Trophoblast cell (in vitro differentiated cells and primary cell): ENCODE measurements at regions not wholly inside any gene's neighbourhood (a gene's known extent, or its start where the extent isn't known, plus 50 kb on each side); places are given as distances from the start of the nearest gene placed in this dataset.

Source experiments
- DNase-seq, 2 donors: peaks; one replicate each; pipeline ENCODE4 v3.0.0-alpha.2; 2016
- H2AFZ ChIP-seq: 2 replicates; pipeline ENCODE4 v1.6.1; 2013; ENCODE audit warnings: low read length, moderate library complexity, mild to moderate bottlenecking; ENCODE audit not compliant: insufficient read depth, poor library complexity
- H2AK5ac ChIP-seq: 2 replicates; pipeline ENCODE4 v1.6.1; 2013; ENCODE audit warnings: mild to moderate bottlenecking, low read length
- H2BK120ac ChIP-seq: 2 replicates; pipeline ENCODE4 v1.6.1; 2013; ENCODE audit warnings: low read length, mild to moderate bottlenecking, moderate library complexity; ENCODE audit not compliant: insufficient read depth, poor library complexity
- H2BK12ac ChIP-seq: 2 replicates; pipeline ENCODE4 v1.6.1; 2013; ENCODE audit warnings: mild to moderate bottlenecking, low read length, moderate library complexity
- H2BK5ac ChIP-seq: 2 replicates; pipeline ENCODE4 v1.6.1; 2013; ENCODE audit warnings: low read length, low read depth, moderate library complexity, mild to moderate bottlenecking; ENCODE audit not compliant: poor library complexity
- H3K14ac ChIP-seq: 2 replicates; pipeline ENCODE4 v1.6.1; 2013; ENCODE audit warnings: mild to moderate bottlenecking, low read length
- H3K18ac ChIP-seq: 2 replicates; pipeline ENCODE4 v1.6.1; 2013; ENCODE audit warnings: mild to moderate bottlenecking, low read length
- H3K23ac ChIP-seq: 2 replicates; pipeline ENCODE4 v1.6.1; 2013; ENCODE audit warnings: low read length
- H3K27ac ChIP-seq: 2 replicates; pipeline ENCODE4 v1.5.1; 2013; ENCODE audit warnings: low read depth, mild to moderate bottlenecking, inconsistent platforms, low read length, moderate library complexity
- H3K27me3 ChIP-seq: 2 replicates; pipeline ENCODE4 v1.6.1; 2013; ENCODE audit warnings: inconsistent platforms, mild to moderate bottlenecking, low read length, moderate library complexity; ENCODE audit not compliant: insufficient read depth
- H3K36me3 ChIP-seq, 2 experiments: 1 replicate in 1 of 2; 2 replicates in 1 of 2; pipeline ENCODE4 v1.6.1; 2013; ENCODE audit warnings: low read length in 2 of 2, mild to moderate bottlenecking in 2 of 2, moderate library complexity in 1 of 2; ENCODE audit not compliant: insufficient read depth in 2 of 2, control insufficient read depth in 1 of 2
- H3K4ac ChIP-seq: 2 replicates; pipeline ENCODE4 v1.6.1; 2013; ENCODE audit warnings: low read depth, mild to moderate bottlenecking, low read length, moderate library complexity
- H3K4me1 ChIP-seq, 2 experiments: 1 replicate in 1 of 2; 2 replicates in 1 of 2; pipeline ENCODE4 v1.6.1; 2013; ENCODE audit warnings: low read length in 2 of 2, mild to moderate bottlenecking in 2 of 2, moderate library complexity in 1 of 2; ENCODE audit not compliant: insufficient read depth in 2 of 2, control insufficient read depth in 1 of 2
- H3K4me2 ChIP-seq: 2 replicates; pipeline ENCODE4 v1.6.1; 2013; ENCODE audit warnings: inconsistent platforms, mild to moderate bottlenecking, low read length, moderate library complexity
- H3K4me3 ChIP-seq: 2 replicates; pipeline ENCODE4 v1.5.1; 2013; ENCODE audit warnings: mild to moderate bottlenecking, low read depth, low read length, inconsistent platforms
- H3K79me1 ChIP-seq: one replicate; pipeline ENCODE4 v1.6.1; 2013; ENCODE audit warnings: low read length
- H3K79me2 ChIP-seq: 2 replicates; pipeline ENCODE4 v1.6.1; 2013; ENCODE audit warnings: low read length, mild to moderate bottlenecking; ENCODE audit not compliant: control insufficient read depth, insufficient read depth, poor library complexity
- H3K9ac ChIP-seq: 2 replicates; pipeline ENCODE4 v1.6.1; 2013; ENCODE audit warnings: mild to moderate bottlenecking, low read length
- H3K9me3 ChIP-seq: 2 replicates; pipeline ENCODE4 v1.6.1; 2013; ENCODE audit warnings: low read depth, mild to moderate bottlenecking, control low read depth, inconsistent platforms, low read length; ENCODE audit not compliant: insufficient read depth
- H4K12ac ChIP-seq: 2 replicates; pipeline ENCODE4 v1.6.1; 2013; ENCODE audit warnings: low read depth, mild to moderate bottlenecking, low read length, moderate library complexity
- H4K8ac ChIP-seq: 2 replicates; pipeline ENCODE4 v1.6.1; 2013; ENCODE audit warnings: low read depth, mild to moderate bottlenecking, low read length, moderate library complexity
- H4K91ac ChIP-seq: one replicate; pipeline ENCODE4 v1.6.1; 2013; ENCODE audit warnings: low read depth, mild to moderate bottlenecking, low read length, moderate library complexity
- WGBS: extraction: QIAGEN DNeasy Blood & Tissue Kit; methylation state at CpG from one replicate; pipeline ENCODE4 v1.1.7; 2013; ENCODE audit warnings: missing lambda C conversion rate; ENCODE audit not compliant: insufficient read length, insufficient coverage; ENCODE audit errors: extremely low coverage; 5-methylcytosine and 5-hydroxymethylcytosine counted together

DNA sequence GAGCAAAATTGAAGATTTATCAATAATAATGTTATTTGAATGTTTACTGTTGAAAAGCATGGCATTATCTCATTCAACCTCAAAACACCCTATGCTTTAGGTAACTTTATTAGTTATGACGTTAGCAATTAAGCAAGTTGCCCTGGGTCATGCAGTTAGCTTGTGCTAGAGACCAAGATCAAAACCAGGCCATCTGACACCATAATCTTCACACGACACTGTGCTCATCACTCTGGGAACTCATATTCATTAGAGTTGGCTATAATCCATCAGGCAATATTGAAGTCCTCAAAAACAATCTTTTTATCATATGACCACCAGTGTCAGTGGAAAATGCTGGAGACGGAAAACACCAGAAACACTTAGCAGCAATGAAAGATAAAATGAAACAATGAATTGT is 253.5 kb downstream of the PCDH20 start:
- H3K14ac ChIP-seq: no peak overlapping the region
- H3K27ac ChIP-seq: no peak overlapping the region
- WGBS: no CpG with 5 or more reads among the region's 3 CpGs
- H2BK5ac ChIP-seq: no peak overlapping the region
- H3K4me3 ChIP-seq: no peak overlapping the region
- H3K18ac ChIP-seq: no peak overlapping the region
- H3K4me1 ChIP-seq: no peaks in the 10 kb centered on the region
- no peak overlapping the region for H4K8ac ChIP-seq
- H2AFZ ChIP-seq: no peak overlapping the region
- no peak overlapping the region for H4K12ac ChIP-seq
- H3K4me2 ChIP-seq: no peak overlapping the region
- H3K79me2 ChIP-seq: no peaks in the 10 kb centered on the region
- no peaks in the 10 kb centered on the region for H3K9me3 ChIP-seq
- no peaks in the 10 kb centered on the region for H3K36me3 ChIP-seq
- no peak overlapping the region for H2BK12ac ChIP-seq
- no peak overlapping the region for H2AK5ac ChIP-seq
- no peak overlapping the region for H4K91ac ChIP-seq
- no peak overlapping the region for H3K9ac ChIP-seq
- H3K27me3 ChIP-seq: no peaks in the 10 kb centered on the region
- no peak overlapping the region for H2BK120ac ChIP-seq
- DNase-seq: no peak
- no peak overlapping the region for H3K23ac ChIP-seq
- no peak overlapping the region for H3K4ac ChIP-seq
- H3K79me1 ChIP-seq: no peaks in the 10 kb centered on the region

DNA sequence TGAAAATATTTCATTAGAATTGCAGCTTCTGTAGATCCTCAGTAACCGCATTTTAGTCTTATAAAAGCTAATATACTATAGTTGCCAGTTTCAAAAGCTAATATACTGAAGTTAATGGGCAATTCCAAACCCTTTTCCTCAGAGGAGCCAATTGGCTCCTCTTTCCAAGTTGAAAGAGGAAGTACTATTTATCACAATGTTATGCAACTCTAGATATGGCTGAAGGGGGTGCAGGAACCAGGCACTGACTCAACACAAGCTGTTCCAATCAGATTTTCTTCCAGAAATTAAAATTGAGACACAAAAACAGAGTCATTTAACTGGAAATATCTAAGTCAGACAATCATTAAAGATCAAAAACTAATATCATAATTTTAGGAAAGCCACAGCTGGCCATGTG is 258.9 kb downstream of the PCDH20 start:
- Histone ChIP-seq H3K9me3 (no peaks in the 10 kb centered on the region), H3K4me2 (no peak overlapping the region), H2BK5ac (no peak overlapping the region), H3K18ac (no peak overlapping the region), H2AFZ (no peak overlapping the region), H4K8ac (no peak overlapping the region), H2BK12ac (no peak overlapping the region), H3K23ac (no peak overlapping the region), H3K79me2 (no peaks in the 10 kb centered on the region), H3K27ac (no peak overlapping the region), H3K4ac (no peak overlapping the region), H4K12ac (no peak overlapping the region), H2BK120ac (no peak overlapping the region), H3K79me1 (no peaks in the 10 kb centered on the region), H3K36me3 (no peaks in the 10 kb centered on the region), H3K9ac (no peak overlapping the region), H2AK5ac (no peak overlapping the region), H4K91ac (no peak overlapping the region), H3K27me3 (no peaks in the 10 kb centered on the region), H3K4me1 (no peaks in the 10 kb centered on the region), H3K4me3 (no peak overlapping the region), H3K14ac (no peak overlapping the region)
- no peak for DNase-seq
- WGBS: no CpG with 5 or more reads among the region's 1 CpG

DNA sequence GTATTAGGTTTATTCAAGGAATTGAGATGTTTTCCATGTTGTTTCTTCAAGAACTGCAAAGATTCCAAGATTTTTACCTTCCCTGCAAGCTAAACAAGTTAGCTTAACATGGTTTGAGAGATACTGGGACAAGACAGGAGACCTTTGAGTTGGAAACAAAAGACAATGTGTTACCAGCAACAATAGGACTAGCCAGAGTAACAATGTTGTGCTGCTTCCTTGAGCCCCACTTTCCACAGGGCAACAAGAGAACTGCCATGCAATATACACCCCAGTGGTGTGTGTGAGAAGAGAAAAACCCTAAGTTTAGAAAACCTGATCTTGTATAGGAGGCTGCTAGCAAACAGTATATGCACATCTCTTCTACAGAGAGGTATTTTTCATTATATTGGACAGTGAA is 264.6 kb downstream of the PCDH20 start:
- Histone ChIP-seq H3K14ac (no peak overlapping the region), H3K4ac (no peak overlapping the region), H2AFZ (no peak overlapping the region), H3K79me2 (no peaks in the 10 kb centered on the region), H4K8ac (no peak overlapping the region), H3K36me3 (no peaks in the 10 kb centered on the region), H2BK5ac (no peak overlapping the region), H4K91ac (no peak overlapping the region), H3K27me3 (no peaks in the 10 kb centered on the region), H3K4me3 (no peak overlapping the region), H3K9me3 (no peaks in the 10 kb centered on the region), H3K4me2 (no peak overlapping the region), H4K12ac (no peak overlapping the region), H2AK5ac (no peak overlapping the region), H3K18ac (no peak overlapping the region), H3K27ac (no peak overlapping the region), H2BK12ac (no peak overlapping the region), H3K9ac (no peak overlapping the region), H3K23ac (no peak overlapping the region), H2BK120ac (no peak overlapping the region), H3K4me1 (no peaks in the 10 kb centered on the region), H3K79me1 (no peaks in the 10 kb centered on the region)
- no peak for DNase-seq

DNA sequence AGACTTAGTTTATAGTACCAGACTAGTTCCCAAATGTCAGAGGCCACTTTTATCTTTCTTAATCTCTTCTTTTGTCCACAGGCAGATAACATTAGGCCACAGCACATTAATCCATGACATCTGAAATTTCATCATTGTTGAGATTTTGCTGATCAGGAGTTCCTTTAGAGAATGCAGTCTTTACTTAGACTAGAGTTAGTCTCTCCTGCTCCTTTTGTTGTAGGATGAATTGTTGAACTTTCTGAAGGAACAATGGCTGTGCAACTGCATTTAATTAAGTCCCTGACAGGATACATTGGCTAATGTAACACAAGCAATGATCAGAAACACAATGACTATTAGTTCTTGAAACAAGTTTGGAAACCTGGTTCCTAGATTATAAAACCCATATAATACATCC is 266.3 kb downstream of the PCDH20 start:
- Histone ChIP-seq H2BK120ac (no peak overlapping the region), H3K79me2 (no peaks in the 10 kb centered on the region), H2BK12ac (no peak overlapping the region), H3K23ac (no peak overlapping the region), H3K18ac (no peak overlapping the region), H4K12ac (no peak overlapping the region), H3K9ac (no peak overlapping the region), H3K36me3 (no peaks in the 10 kb centered on the region), H3K27ac (no peak overlapping the region), H3K4me3 (no peak overlapping the region), H4K91ac (no peak overlapping the region), H4K8ac (no peak overlapping the region), H2AK5ac (no peak overlapping the region), H3K9me3 (peaks cover 2% of the 10 kb centered on the region), H2BK5ac (no peak overlapping the region), H3K4me2 (no peak overlapping the region), H3K27me3 (no peaks in the 10 kb centered on the region), H3K4ac (no peak overlapping the region), H3K14ac (no peak overlapping the region), H3K79me1 (no peaks in the 10 kb centered on the region), H2AFZ (no peak overlapping the region), H3K4me1 (no peaks in the 10 kb centered on the region)
- DNase-seq: no peak
